HG02623 (cell line): ENCODE measurements at regions not wholly inside any gene's neighbourhood (a gene's known extent, or its start where the extent isn't known, plus 50 kb on each side); places are given as distances from the start of the nearest gene placed in this dataset.
"Not testable (repeated sequence)": the region's sequence is repeated elsewhere in the genome, so short reads cannot be mapped to it uniquely, and the experiment has no call there.

Experiments used
- ATAC-seq: cut with Tn5 transposase; IDR thresholded peaks from one replicate; pipeline ENCODE4 v1.9.1; 2021; ENCODE audit warnings: moderate library complexity; ENCODE audit not compliant: unreplicated experiment

GRCh38 chr13:67416047-67416925 is 186.2 kb upstream of the PCDH9 start:
- ATAC-seq = peak; percentile 72

- no peak for ATAC-seq
Observed at GRCh38 chr13:67410645-67411044, 180.5 kb upstream of the PCDH9 start.

- no peak for ATAC-seq
Observed at GRCh38 chr13:67408798-67409197, 178.7 kb upstream of the PCDH9 start.

- no peak for ATAC-seq
Observed at GRCh38 chr13:67402546-67402945, 172.4 kb upstream of the PCDH9 start.

GRCh38 chr13:67395577-67395976 is 165.4 kb upstream of the PCDH9 start:
- ATAC-seq = no peak

- no peak for ATAC-seq
Observed at GRCh38 chr13:67392014-67392413, 161.9 kb upstream of the PCDH9 start.

- no peak for ATAC-seq
Observed at GRCh38 chr13:67390462-67391086, 160.4 kb upstream of the PCDH9 start.

- ATAC-seq = no peak
Observed at GRCh38 chr13:67389171-67389570, 159.0 kb upstream of the PCDH9 start.

GRCh38 chr13:67383109-67383757 is 153.1 kb upstream of the PCDH9 start:
- ATAC-seq = not testable (repeated sequence)

GRCh38 chr13:67377919-67378318 is 147.8 kb upstream of the PCDH9 start:
- ATAC-seq = no peak

- ATAC-seq = no peak
Observed at GRCh38 chr13:67374391-67374790, 144.3 kb upstream of the PCDH9 start.

GRCh38 chr13:67372868-67373464 is 142.8 kb upstream of the PCDH9 start:
- no peak for ATAC-seq

GRCh38 chr13:67369895-67370660 is 139.9 kb upstream of the PCDH9 start:
- no peak for ATAC-seq

- no peak for ATAC-seq
Observed at GRCh38 chr13:67367399-67367798, 137.3 kb upstream of the PCDH9 start.

GRCh38 chr13:67366533-67366932 is 136.4 kb upstream of the PCDH9 start:
- ATAC-seq = no peak

GRCh38 chr13:67355812-67356476 is 125.8 kb upstream of the PCDH9 start:
- no peak for ATAC-seq

GRCh38 chr13:67353941-67354340 is 123.8 kb upstream of the PCDH9 start:
- no peak for ATAC-seq

- no peak for ATAC-seq
Observed at GRCh38 chr13:67353031-67353430, 122.9 kb upstream of the PCDH9 start.

GRCh38 chr13:67351909-67352308 is 121.8 kb upstream of the PCDH9 start:
- ATAC-seq = no peak

- no peak for ATAC-seq
Observed at GRCh38 chr13:67351114-67351513, 121.0 kb upstream of the PCDH9 start.
